ENCODE measurements at regions not wholly inside any gene's neighbourhood (a gene's known extent, or its start where the extent isn't known, plus 50 kb on each side); places are given as distances from the start of the nearest gene placed in this dataset.
"Not testable (repeated sequence)": the region's sequence is repeated elsewhere in the genome, so short reads cannot be mapped to it uniquely, and the experiment has no call there.

GRCh38 chr20:20784450-20784849, 72.0 kb upstream of the RALGAPA2 start:
- H3K27ac ChIP-seq (ENCODE audit: low read length); H3K36me3 Mint-ChIP-seq; H3K9me3 Mint-ChIP-seq; H3K4me1 ChIP-seq (ENCODE audit: control insufficient read depth in 1 of 2, extremely low read depth in 1 of 2, insufficient read depth in 2 of 2, low read length in 2 of 2); H3K4me3 ChIP-seq (ENCODE audit: control insufficient read depth in 1 of 2, extremely low read depth in 1 of 2, low read length in 1 of 2); H3K4me1 Mint-ChIP-seq; CTCF ChIA-PET; POLR2A ChIA-PET; H3K36me3 ChIP-seq (ENCODE audit: control insufficient read depth in 2 of 2, extremely low read depth in 1 of 2, insufficient read depth in 1 of 2, low read length in 1 of 2); ATAC-seq (replicated peaks in 1 of 4); DNase-seq; H3K27ac Mint-ChIP-seq; H3K9me3 ChIP-seq; H3K4me3 Mint-ChIP-seq: not testable (repeated sequence)
- H3K27me3 ChIP-seq (replicated peaks in 1 of 2; ENCODE audit: control insufficient read depth in 2 of 2, extremely low read depth in 1 of 2, insufficient read depth in 2 of 2, low read length in 1 of 2) = peaks cover 0 to 16% of the 10 kb centered on the region in 2 experiments
- WGBS (ENCODE audit: insufficient coverage) = 100% methylated on average over 2 of the region's 4 CpGs
- H3K27me3 Mint-ChIP-seq = peaks cover 15 to 18% of the 10 kb centered on the region in 2 donors

GRCh38 chr20:20783450-20783849, 71.0 kb upstream of the RALGAPA2 start:
- POLR2A ChIA-PET = no interaction called here
- Mint-ChIP-seq H3K36me3 (no peaks in the 10 kb centered on the region), H3K4me3 (no peak overlapping the region), H3K27me3 (peaks cover 10 to 15% of the 10 kb centered on the region in 2 donors), H3K9me3 (peaks cover 5 to 8% (median 6%) of the 10 kb centered on the region in 3 donors), H3K27ac (no peak overlapping the region), H3K4me1 (no peaks in the 10 kb centered on the region)
- DNase-seq = no peak
- Histone ChIP-seq H3K27ac (ENCODE audit: low read length) (no peak overlapping the region), H3K9me3 (no peaks in the 10 kb centered on the region), H3K4me3 (ENCODE audit: control insufficient read depth in 1 of 2, extremely low read depth in 1 of 2, low read length in 1 of 2) (no peak overlapping the region), H3K4me1 (ENCODE audit: control insufficient read depth in 1 of 2, extremely low read depth in 1 of 2, insufficient read depth in 2 of 2, low read length in 2 of 2) (no peaks in the 10 kb centered on the region), H3K36me3 (ENCODE audit: control insufficient read depth in 2 of 2, extremely low read depth in 1 of 2, insufficient read depth in 1 of 2, low read length in 1 of 2) (no peaks in the 10 kb centered on the region), H3K27me3 (replicated peaks in 1 of 2; ENCODE audit: control insufficient read depth in 2 of 2, extremely low read depth in 1 of 2, insufficient read depth in 2 of 2, low read length in 1 of 2) (peaks cover 0 to 18% of the 10 kb centered on the region in 2 experiments)
- ATAC-seq (replicated peaks in 1 of 4) = no peak
- WGBS (ENCODE audit: insufficient coverage) = 68% methylated on average over 4 of the region's 6 CpGs
- CTCF ChIA-PET = no interaction called here

GRCh38 chr20:20782755-20783154, 70.3 kb upstream of the RALGAPA2 start:
- Mint-ChIP-seq H3K27ac (no peak overlapping the region), H3K9me3 (peaks cover 5 to 8% (median 6%) of the 10 kb centered on the region in 3 donors), H3K4me1 (no peaks in the 10 kb centered on the region), H3K36me3 (no peaks in the 10 kb centered on the region), H3K4me3 (no peak overlapping the region), H3K27me3 (peaks cover 7 to 15% of the 10 kb centered on the region in 2 donors)
- Histone ChIP-seq H3K27me3 (replicated peaks in 1 of 2; ENCODE audit: control insufficient read depth in 2 of 2, extremely low read depth in 1 of 2, insufficient read depth in 2 of 2, low read length in 1 of 2) (peaks cover 0 to 20% of the 10 kb centered on the region in 2 experiments), H3K27ac (ENCODE audit: low read length) (no peak overlapping the region), H3K4me1 (ENCODE audit: control insufficient read depth in 1 of 2, extremely low read depth in 1 of 2, insufficient read depth in 2 of 2, low read length in 2 of 2) (no peaks in the 10 kb centered on the region), H3K36me3 (ENCODE audit: control insufficient read depth in 2 of 2, extremely low read depth in 1 of 2, insufficient read depth in 1 of 2, low read length in 1 of 2) (no peaks in the 10 kb centered on the region), H3K4me3 (ENCODE audit: control insufficient read depth in 1 of 2, extremely low read depth in 1 of 2, low read length in 1 of 2) (no peak overlapping the region), H3K9me3 (no peaks in the 10 kb centered on the region)
- WGBS (ENCODE audit: insufficient coverage) = no CpG with 5 or more reads among the region's 1 CpG
- POLR2A ChIA-PET = no interaction called here
- no peak for DNase-seq
- ATAC-seq (replicated peaks in 1 of 4) = no peak
- CTCF ChIA-PET = no interaction called here

GRCh38 chr20:20782231-20782630, 69.8 kb upstream of the RALGAPA2 start:
- H3K36me3 Mint-ChIP-seq = no peaks in the 10 kb centered on the region
- no peak overlapping the region for H3K27ac Mint-ChIP-seq
- WGBS (ENCODE audit: insufficient coverage) = 83% methylated on average over 5 of the region's 8 CpGs
- CTCF ChIA-PET = no interaction called here
- no peaks in the 10 kb centered on the region for H3K36me3 ChIP-seq (ENCODE audit: control insufficient read depth in 2 of 2, extremely low read depth in 1 of 2, insufficient read depth in 1 of 2, low read length in 1 of 2)
- DNase-seq = no peak
- ATAC-seq (replicated peaks in 1 of 4) = no peak
- H3K4me1 Mint-ChIP-seq = no peaks in the 10 kb centered on the region
- peaks cover 0 to 20% of the 10 kb centered on the region in 2 experiments for H3K27me3 ChIP-seq (replicated peaks in 1 of 2; ENCODE audit: control insufficient read depth in 2 of 2, extremely low read depth in 1 of 2, insufficient read depth in 2 of 2, low read length in 1 of 2)
- no peak overlapping the region for H3K4me3 ChIP-seq (ENCODE audit: control insufficient read depth in 1 of 2, extremely low read depth in 1 of 2, low read length in 1 of 2)
- H3K27me3 Mint-ChIP-seq = peaks cover 4 to 15% of the 10 kb centered on the region in 2 donors
- H3K9me3 Mint-ChIP-seq = peaks cover 1 to 4% (median 2%) of the 10 kb centered on the region in 3 donors
- H3K4me1 ChIP-seq (ENCODE audit: control insufficient read depth in 1 of 2, extremely low read depth in 1 of 2, insufficient read depth in 2 of 2, low read length in 2 of 2) = no peaks in the 10 kb centered on the region
- H3K4me3 Mint-ChIP-seq = no peak overlapping the region
- no peaks in the 10 kb centered on the region for H3K9me3 ChIP-seq
- H3K27ac ChIP-seq (ENCODE audit: low read length) = no peak overlapping the region
- POLR2A ChIA-PET = no interaction called here

- Mint-ChIP-seq H3K4me1 (no peaks in the 10 kb centered on the region), H3K9me3 (peaks cover 0 to 4% (median 2%) of the 10 kb centered on the region in 3 donors), H3K27ac (no peak overlapping the region), H3K36me3 (no peaks in the 10 kb centered on the region), H3K4me3 (no peak overlapping the region), H3K27me3 (peaks cover 3 to 15% of the 10 kb centered on the region in 2 donors)
- Histone ChIP-seq H3K4me1 (ENCODE audit: control insufficient read depth in 1 of 2, extremely low read depth in 1 of 2, insufficient read depth in 2 of 2, low read length in 2 of 2) (no peaks in the 10 kb centered on the region), H3K27ac (ENCODE audit: low read length) (no peak overlapping the region), H3K36me3 (ENCODE audit: control insufficient read depth in 2 of 2, extremely low read depth in 1 of 2, insufficient read depth in 1 of 2, low read length in 1 of 2) (no peaks in the 10 kb centered on the region), H3K9me3 (no peaks in the 10 kb centered on the region), H3K4me3 (ENCODE audit: control insufficient read depth in 1 of 2, extremely low read depth in 1 of 2, low read length in 1 of 2) (no peak overlapping the region), H3K27me3 (replicated peaks in 1 of 2; ENCODE audit: control insufficient read depth in 2 of 2, extremely low read depth in 1 of 2, insufficient read depth in 2 of 2, low read length in 1 of 2) (peaks cover 0 to 18% of the 10 kb centered on the region in 2 experiments)
- CTCF ChIA-PET = no interaction called here
- POLR2A ChIA-PET = no interaction called here
- ATAC-seq (replicated peaks in 1 of 4) (no peak), DNase-seq (no peak)
- 94% methylated on average over 5 of the region's 5 CpGs for WGBS (ENCODE audit: insufficient coverage)
Measured at GRCh38 chr20:20781029-20781428, 68.6 kb upstream of the RALGAPA2 start.

GRCh38 chr20:20780127-20780824, 67.8 kb upstream of the RALGAPA2 start:
- Mint-ChIP-seq H3K27ac (no peak overlapping the region), H3K36me3 (no peaks in the 10 kb centered on the region), H3K9me3 (peaks cover 0 to 4% (median 2%) of the 10 kb centered on the region in 3 donors), H3K27me3 (peaks cover 3 to 13% of the 10 kb centered on the region in 2 donors), H3K4me1 (no peaks in the 10 kb centered on the region), H3K4me3 (no peak overlapping the region)
- H3K4me3 ChIP-seq (ENCODE audit: control insufficient read depth in 1 of 2, extremely low read depth in 1 of 2, low read length in 1 of 2) = no peak overlapping the region
- peaks cover 0 to 15% of the 10 kb centered on the region in 2 experiments for H3K27me3 ChIP-seq (replicated peaks in 1 of 2; ENCODE audit: control insufficient read depth in 2 of 2, extremely low read depth in 1 of 2, insufficient read depth in 2 of 2, low read length in 1 of 2)
- H3K36me3 ChIP-seq (ENCODE audit: control insufficient read depth in 2 of 2, extremely low read depth in 1 of 2, insufficient read depth in 1 of 2, low read length in 1 of 2) = no peaks in the 10 kb centered on the region
- CTCF ChIA-PET = interaction anchor here in 1 of 2 donors (0.6 kb wide), 1 partner anchor 680 kb away, joined by 3 read pairs; no protein-coding TSS in a partner anchor
- ATAC-seq (replicated peaks in 1 of 4) (peak in 1 of 4 experiments; percentile 26), DNase-seq (peak in 20 of 35 experiments; percentile 2 to 50 (median 12))
- POLR2A ChIA-PET = interaction anchor here in 1 of 2 donors (0.6 kb wide), 1 partner anchor 1003 kb away, joined by 8 read pairs; no protein-coding TSS in a partner anchor
- H3K27ac ChIP-seq (ENCODE audit: low read length) = no peak overlapping the region
- no peaks in the 10 kb centered on the region for H3K4me1 ChIP-seq (ENCODE audit: control insufficient read depth in 1 of 2, extremely low read depth in 1 of 2, insufficient read depth in 2 of 2, low read length in 2 of 2)
- WGBS (ENCODE audit: insufficient coverage) = 17% methylated on average over 4 of the region's 7 CpGs
- no peaks in the 10 kb centered on the region for H3K9me3 ChIP-seq

Data from T-cell (primary cell).